GM12878 (cell line): ENCODE measurements at regions not wholly inside any gene's neighbourhood (a gene's known extent, or its start where the extent isn't known, plus 50 kb on each side); places are given as distances from the start of the nearest gene placed in this dataset.

Source experiments
- BRCA1 ChIP-seq: IDR thresholded peaks from 2 replicates; pipeline ENCODE4 v1.6.1; 2011; ENCODE audit warnings: low read depth, low read length, improper control_type of control experiment
- NR2C1 ChIP-seq: fragments of 450-650 bp; IDR thresholded peaks from 2 replicates; pipeline ENCODE4 v1.6.1; 2017; ENCODE audit warnings: antibody characterized with exemption, mild to moderate bottlenecking, moderate library complexity
- NRF1 ChIP-seq: conservative IDR thresholded peaks from 2 replicates; pipeline ENCODE4 v1.6.1; 2011; ENCODE audit warnings: mild to moderate bottlenecking, low read depth, low read length, improper control_type of control experiment
- RAD51 ChIP-seq: fragments of 450-650 bp; IDR thresholded peaks from 2 replicates; pipeline ENCODE4 v1.6.1; 2016; ENCODE audit warnings: moderate library complexity, mild to moderate bottlenecking, inconsistent platforms
- RELA ChIP-seq: fragments of 450-650 bp; IDR thresholded peaks from 2 replicates; pipeline ENCODE4 v1.8.0; 2014; ENCODE audit warnings: borderline replicate concordance; ENCODE audit not compliant: partially characterized antibody
- USF2 ChIP-seq: IDR thresholded peaks from 2 replicates; pipeline ENCODE4 v1.6.1; 2011; ENCODE audit warnings: low read depth, low read length, improper control_type of control experiment, borderline replicate concordance
- ZBTB11 ChIP-seq: fragments of 450-650 bp; formaldehyde crosslinking; IDR thresholded peaks from 2 replicates; pipeline ENCODE4 v1.5.0; 2022; ENCODE audit warnings: mild to moderate bottlenecking, missing genetic modification characterization
- ZNF622 ChIP-seq: fragments of 450-650 bp; IDR thresholded peaks from 2 replicates; pipeline ENCODE4 v1.6.1; 2017; ENCODE audit warnings: mild to moderate bottlenecking, inconsistent platforms
- TF ChIP-seq, protein P1 (sequence below): fragments of 450-650 bp; IDR thresholded peaks from 2 replicates; pipeline ENCODE4 v1.6.1; 2017; ENCODE audit warnings: mild to moderate bottlenecking, moderate library complexity
- TF ChIP-seq, protein P2 (sequence below): fragments of 450-650 bp; IDR thresholded peaks from 2 replicates; pipeline ENCODE4 v1.6.1; 2017; ENCODE audit warnings: antibody characterized with exemption, mild to moderate bottlenecking, moderate library complexity
- TF ChIP-seq, protein P3 (sequence below): IDR thresholded peaks from 2 replicates; pipeline ENCODE4 v1.6.1; 2012; ENCODE audit warnings: low read depth, low read length, improper control_type of control experiment

DNA sequence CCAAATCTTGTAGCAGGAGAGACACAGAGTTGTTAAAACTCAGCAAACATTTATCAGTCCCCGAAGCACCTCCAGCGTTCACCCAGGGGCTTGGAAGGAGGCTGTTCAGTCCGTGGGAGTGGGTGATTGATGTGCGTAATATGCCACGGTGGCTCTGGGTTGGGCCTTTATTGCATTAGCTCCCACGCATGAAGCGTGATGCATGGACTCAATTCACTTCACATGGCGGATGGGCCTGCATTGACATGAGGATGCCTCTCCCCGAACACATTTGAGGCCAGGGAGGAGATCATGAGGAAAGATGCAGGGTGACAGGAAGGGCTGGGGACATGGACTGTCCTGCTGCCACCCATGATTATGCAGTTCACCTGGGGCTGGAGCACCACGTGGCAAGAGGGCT, 126.5 kb downstream of the FAM43A start (continued):
- TF ChIP-seq, protein P1, sequence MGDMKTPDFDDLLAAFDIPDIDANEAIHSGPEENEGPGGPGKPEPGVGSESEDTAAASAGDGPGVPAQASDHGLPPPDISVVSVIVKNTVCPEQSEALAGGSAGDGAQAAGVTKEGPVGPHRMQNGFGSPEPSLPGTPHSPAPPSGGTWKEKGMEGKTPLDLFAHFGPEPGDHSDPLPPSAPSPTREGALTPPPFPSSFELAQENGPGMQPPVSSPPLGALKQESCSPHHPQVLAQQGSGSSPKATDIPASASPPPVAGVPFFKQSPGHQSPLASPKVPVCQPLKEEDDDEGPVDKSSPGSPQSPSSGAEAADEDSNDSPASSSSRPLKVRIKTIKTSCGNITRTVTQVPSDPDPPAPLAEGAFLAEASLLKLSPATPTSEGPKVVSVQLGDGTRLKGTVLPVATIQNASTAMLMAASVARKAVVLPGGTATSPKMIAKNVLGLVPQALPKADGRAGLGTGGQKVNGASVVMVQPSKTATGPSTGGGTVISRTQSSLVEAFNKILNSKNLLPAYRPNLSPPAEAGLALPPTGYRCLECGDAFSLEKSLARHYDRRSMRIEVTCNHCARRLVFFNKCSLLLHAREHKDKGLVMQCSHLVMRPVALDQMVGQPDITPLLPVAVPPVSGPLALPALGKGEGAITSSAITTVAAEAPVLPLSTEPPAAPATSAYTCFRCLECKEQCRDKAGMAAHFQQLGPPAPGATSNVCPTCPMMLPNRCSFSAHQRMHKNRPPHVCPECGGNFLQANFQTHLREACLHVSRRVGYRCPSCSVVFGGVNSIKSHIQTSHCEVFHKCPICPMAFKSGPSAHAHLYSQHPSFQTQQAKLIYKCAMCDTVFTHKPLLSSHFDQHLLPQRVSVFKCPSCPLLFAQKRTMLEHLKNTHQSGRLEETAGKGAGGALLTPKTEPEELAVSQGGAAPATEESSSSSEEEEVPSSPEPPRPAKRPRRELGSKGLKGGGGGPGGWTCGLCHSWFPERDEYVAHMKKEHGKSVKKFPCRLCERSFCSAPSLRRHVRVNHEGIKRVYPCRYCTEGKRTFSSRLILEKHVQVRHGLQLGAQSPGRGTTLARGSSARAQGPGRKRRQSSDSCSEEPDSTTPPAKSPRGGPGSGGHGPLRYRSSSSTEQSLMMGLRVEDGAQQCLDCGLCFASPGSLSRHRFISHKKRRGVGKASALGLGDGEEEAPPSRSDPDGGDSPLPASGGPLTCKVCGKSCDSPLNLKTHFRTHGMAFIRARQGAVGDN: no peak
- TF ChIP-seq NR2C1 (no peak), ZBTB11 (CRISPR knock-in tag) (no peak), RAD51 (no peak), RELA (no peak), BRCA1 (no peak), USF2 (no peak), NRF1 (no peak), ZNF622 (no peak)
- TF ChIP-seq, protein P2, sequence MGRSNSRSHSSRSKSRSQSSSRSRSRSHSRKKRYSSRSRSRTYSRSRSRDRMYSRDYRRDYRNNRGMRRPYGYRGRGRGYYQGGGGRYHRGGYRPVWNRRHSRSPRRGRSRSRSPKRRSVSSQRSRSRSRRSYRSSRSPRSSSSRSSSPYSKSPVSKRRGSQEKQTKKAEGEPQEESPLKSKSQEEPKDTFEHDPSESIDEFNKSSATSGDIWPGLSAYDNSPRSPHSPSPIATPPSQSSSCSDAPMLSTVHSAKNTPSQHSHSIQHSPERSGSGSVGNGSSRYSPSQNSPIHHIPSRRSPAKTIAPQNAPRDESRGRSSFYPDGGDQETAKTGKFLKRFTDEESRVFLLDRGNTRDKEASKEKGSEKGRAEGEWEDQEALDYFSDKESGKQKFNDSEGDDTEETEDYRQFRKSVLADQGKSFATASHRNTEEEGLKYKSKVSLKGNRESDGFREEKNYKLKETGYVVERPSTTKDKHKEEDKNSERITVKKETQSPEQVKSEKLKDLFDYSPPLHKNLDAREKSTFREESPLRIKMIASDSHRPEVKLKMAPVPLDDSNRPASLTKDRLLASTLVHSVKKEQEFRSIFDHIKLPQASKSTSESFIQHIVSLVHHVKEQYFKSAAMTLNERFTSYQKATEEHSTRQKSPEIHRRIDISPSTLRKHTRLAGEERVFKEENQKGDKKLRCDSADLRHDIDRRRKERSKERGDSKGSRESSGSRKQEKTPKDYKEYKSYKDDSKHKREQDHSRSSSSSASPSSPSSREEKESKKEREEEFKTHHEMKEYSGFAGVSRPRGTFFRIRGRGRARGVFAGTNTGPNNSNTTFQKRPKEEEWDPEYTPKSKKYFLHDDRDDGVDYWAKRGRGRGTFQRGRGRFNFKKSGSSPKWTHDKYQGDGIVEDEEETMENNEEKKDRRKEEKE: no peak
- TF ChIP-seq, protein P3, sequence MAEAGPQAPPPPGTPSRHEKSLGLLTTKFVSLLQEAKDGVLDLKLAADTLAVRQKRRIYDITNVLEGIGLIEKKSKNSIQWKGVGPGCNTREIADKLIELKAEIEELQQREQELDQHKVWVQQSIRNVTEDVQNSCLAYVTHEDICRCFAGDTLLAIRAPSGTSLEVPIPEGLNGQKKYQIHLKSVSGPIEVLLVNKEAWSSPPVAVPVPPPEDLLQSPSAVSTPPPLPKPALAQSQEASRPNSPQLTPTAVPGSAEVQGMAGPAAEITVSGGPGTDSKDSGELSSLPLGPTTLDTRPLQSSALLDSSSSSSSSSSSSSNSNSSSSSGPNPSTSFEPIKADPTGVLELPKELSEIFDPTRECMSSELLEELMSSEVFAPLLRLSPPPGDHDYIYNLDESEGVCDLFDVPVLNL: no peak
- TF ChIP-seq, all 136 proteins: peak for 0
